Fibroblast of the aortic adventitia (primary cell): ENCODE measurements at regions not wholly inside any gene's neighbourhood (a gene's known extent, or its start where the extent isn't known, plus 50 kb on each side); places are given as distances from the start of the nearest gene placed in this dataset.

ENCODE experiments used
- DNase-seq: peaks from one replicate; pipeline ENCODE4 v3.0.0-alpha.2; 2010; ENCODE audit warnings: low read depth
- H3K4me3 ChIP-seq: 2 replicates; pipeline ENCODE4 v1.5.1; 2011; ENCODE audit warnings: low read depth, mild to moderate bottlenecking, control low read depth, low read length, moderate library complexity
- TF ChIP-seq, protein P1 (sequence below): IDR thresholded peaks from 2 replicates; pipeline ENCODE4 v1.5.1; 2011; ENCODE audit warnings: mild to moderate bottlenecking, low read length, control low read depth, inconsistent platforms; ENCODE audit not compliant: insufficient read depth

- TF ChIP-seq, protein P1, sequence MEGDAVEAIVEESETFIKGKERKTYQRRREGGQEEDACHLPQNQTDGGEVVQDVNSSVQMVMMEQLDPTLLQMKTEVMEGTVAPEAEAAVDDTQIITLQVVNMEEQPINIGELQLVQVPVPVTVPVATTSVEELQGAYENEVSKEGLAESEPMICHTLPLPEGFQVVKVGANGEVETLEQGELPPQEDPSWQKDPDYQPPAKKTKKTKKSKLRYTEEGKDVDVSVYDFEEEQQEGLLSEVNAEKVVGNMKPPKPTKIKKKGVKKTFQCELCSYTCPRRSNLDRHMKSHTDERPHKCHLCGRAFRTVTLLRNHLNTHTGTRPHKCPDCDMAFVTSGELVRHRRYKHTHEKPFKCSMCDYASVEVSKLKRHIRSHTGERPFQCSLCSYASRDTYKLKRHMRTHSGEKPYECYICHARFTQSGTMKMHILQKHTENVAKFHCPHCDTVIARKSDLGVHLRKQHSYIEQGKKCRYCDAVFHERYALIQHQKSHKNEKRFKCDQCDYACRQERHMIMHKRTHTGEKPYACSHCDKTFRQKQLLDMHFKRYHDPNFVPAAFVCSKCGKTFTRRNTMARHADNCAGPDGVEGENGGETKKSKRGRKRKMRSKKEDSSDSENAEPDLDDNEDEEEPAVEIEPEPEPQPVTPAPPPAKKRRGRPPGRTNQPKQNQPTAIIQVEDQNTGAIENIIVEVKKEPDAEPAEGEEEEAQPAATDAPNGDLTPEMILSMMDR = no peak
- no peak for DNase-seq
- no peak overlapping the region for H3K4me3 ChIP-seq
Measured at GRCh38 chr15:61404567-61404966, 175.5 kb upstream of the RORA start.

- TF ChIP-seq, protein P1 = no peak
- DNase-seq = no peak
- H3K4me3 ChIP-seq = no peak overlapping the region
Measured at GRCh38 chr15:61403884-61404283, 174.8 kb upstream of the RORA start.

DNA sequence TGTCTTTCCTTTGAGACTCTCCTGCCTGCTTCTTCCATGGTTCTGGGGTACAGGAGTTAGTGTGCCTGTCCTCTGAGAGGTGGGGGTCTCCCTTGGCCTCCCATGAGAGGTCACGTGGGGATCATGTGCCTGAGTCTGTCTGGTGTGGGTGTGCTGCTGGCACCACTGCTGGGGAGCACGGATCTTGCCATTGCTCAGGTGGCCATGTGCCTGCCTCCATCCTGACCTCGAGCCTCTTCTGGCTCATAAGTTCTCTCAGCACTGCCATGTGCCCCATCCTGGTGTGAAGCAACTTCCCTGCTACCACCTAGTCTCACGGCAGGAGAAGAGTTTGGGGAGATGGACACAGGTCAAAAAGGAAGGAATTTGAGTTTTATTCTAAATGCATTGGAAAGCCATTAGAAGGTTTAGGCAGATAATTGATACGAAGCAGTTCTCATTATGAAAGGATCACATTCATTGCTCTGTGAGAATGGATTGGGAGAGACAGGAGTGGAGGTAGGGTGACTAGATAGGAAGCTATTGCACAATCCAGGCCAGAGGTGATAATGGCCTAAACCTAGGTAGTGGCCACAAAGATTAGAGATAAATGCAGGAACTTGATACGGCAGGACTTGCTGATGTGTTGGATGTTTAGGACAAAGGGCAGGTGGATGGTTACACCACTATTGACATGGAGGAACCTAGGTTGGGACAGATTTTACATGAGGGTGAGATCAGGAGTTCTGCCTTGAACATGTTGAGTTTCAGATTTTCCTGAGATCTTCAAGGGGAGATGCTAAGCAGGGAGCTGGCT is 173.0 kb upstream of the RORA start:
- no peak for DNase-seq
- TF ChIP-seq, protein P1 = no peak
- no peak overlapping the region for H3K4me3 ChIP-seq

- no peak overlapping the region for H3K4me3 ChIP-seq
- TF ChIP-seq, protein P1 = no peak
- no peak for DNase-seq
Measured at GRCh38 chr15:61398310-61398709, 169.2 kb upstream of the RORA start.

- no peak overlapping the region for H3K4me3 ChIP-seq
- TF ChIP-seq, protein P1 = no peak
- DNase-seq = no peak
Measured at GRCh38 chr15:61396235-61396919, 167.3 kb upstream of the RORA start.

- no peak for DNase-seq
- H3K4me3 ChIP-seq = no peak overlapping the region
- TF ChIP-seq, protein P1 = no peak
Measured at GRCh38 chr15:61393949-61394348, 164.8 kb upstream of the RORA start.
